Mesendoderm (in vitro differentiated cells): ENCODE measurements at regions not wholly inside any gene's neighbourhood (a gene's known extent, or its start where the extent isn't known, plus 50 kb on each side); places are given as distances from the start of the nearest gene placed in this dataset.

Experiments used
- DNase-seq: peaks from one replicate; pipeline ENCODE4 v3.0.0; 2013
- H2AK5ac ChIP-seq: 2 replicates; pipeline ENCODE4 v1.6.1; 2013; ENCODE audit warnings: low read length, inconsistent platforms
- H2BK120ac ChIP-seq: 2 replicates; pipeline ENCODE4 v1.6.1; 2013; ENCODE audit warnings: low read depth, mild to moderate bottlenecking, low read length, moderate library complexity, mixed read lengths
- H2BK15ac ChIP-seq: replicated peaks from 2 replicates; pipeline ENCODE4 v1.6.1; 2013; ENCODE audit warnings: low read depth, mild to moderate bottlenecking, moderate library complexity
- H2BK5ac ChIP-seq: 2 replicates; pipeline ENCODE4 v1.6.1; 2013; ENCODE audit warnings: low read length, inconsistent platforms
- H3K18ac ChIP-seq: 2 replicates; pipeline ENCODE4 v1.6.1; 2013; ENCODE audit warnings: mild to moderate bottlenecking, low read length, mixed read lengths
- H3K23ac ChIP-seq: one replicate; pipeline ENCODE4 v1.6.1; 2013; ENCODE audit warnings: low read length
- H3K27ac ChIP-seq: 2 replicates; pipeline ENCODE4 v1.5.1; 2013; ENCODE audit warnings: low read depth, mild to moderate bottlenecking, inconsistent platforms, low read length, moderate library complexity
- H3K27me3 ChIP-seq: 2 replicates; pipeline ENCODE4 v1.6.1; 2013; ENCODE audit warnings: low read length, control low read depth, mild to moderate bottlenecking, inconsistent platforms; ENCODE audit not compliant: insufficient read depth, poor library complexity
- H3K36me3 ChIP-seq: 2 replicates; pipeline ENCODE4 v1.6.1; 2013; ENCODE audit warnings: low read length, inconsistent platforms; ENCODE audit not compliant: control insufficient read depth, insufficient read depth
- H3K4ac ChIP-seq: one replicate; pipeline ENCODE4 v1.6.1; 2013; ENCODE audit warnings: low read depth, mild to moderate bottlenecking, low read length, moderate library complexity
- H3K4me1 ChIP-seq: 2 replicates; pipeline ENCODE4 v1.6.1; 2013; ENCODE audit warnings: low read depth, low read length, inconsistent platforms; ENCODE audit not compliant: control insufficient read depth
- H3K4me2 ChIP-seq: 2 replicates; pipeline ENCODE4 v1.6.1; 2013; ENCODE audit warnings: low read length
- H3K4me3 ChIP-seq: 2 replicates; pipeline ENCODE4 v1.5.1; 2013; ENCODE audit warnings: mild to moderate bottlenecking, low read length
- H3K56ac ChIP-seq: one replicate; pipeline ENCODE4 v1.6.1; 2013; ENCODE audit warnings: low read length
- H3K79me1 ChIP-seq: 2 replicates; pipeline ENCODE4 v1.6.1; 2013; ENCODE audit warnings: low read length, inconsistent platforms
- H3K79me2 ChIP-seq: 2 replicates; pipeline ENCODE4 v1.6.1; 2013; ENCODE audit warnings: mild to moderate bottlenecking, low read length; ENCODE audit not compliant: control insufficient read depth, insufficient read depth
- H3K9ac ChIP-seq: 2 replicates; pipeline ENCODE4 v1.6.1; 2013; ENCODE audit warnings: low read length, inconsistent platforms
- H4K5ac ChIP-seq: one replicate; pipeline ENCODE4 v1.6.1; 2013; ENCODE audit warnings: low read length
- H4K8ac ChIP-seq: one replicate; pipeline ENCODE4 v1.6.1; 2013; ENCODE audit warnings: low read depth, mild to moderate bottlenecking, control low read depth, low read length, moderate library complexity
- WGBS: extraction: QIAGEN DNeasy Blood & Tissue Kit; methylation state at CpG from one replicate; pipeline ENCODE4 v1.1.7; 2013; ENCODE audit warnings: low lambda C conversion rate, missing lambda C conversion rate; ENCODE audit not compliant: insufficient coverage; ENCODE audit errors: extremely low coverage; 5-methylcytosine and 5-hydroxymethylcytosine counted together

GRCh38 chr17:45700171-45701090, 83.7 kb upstream of the CRHR1 start:
- no peak overlapping the region for H3K18ac ChIP-seq

GRCh38 chr17:45702666-45703266, 81.4 kb upstream of the CRHR1 start:
- H3K23ac ChIP-seq = no peak overlapping the region
- peak; percentile 52 for DNase-seq
- no CpG with 5 or more reads among the region's 1 CpG for WGBS

More at GRCh38 chr17:45700171-45701090, 83.7 kb upstream of the CRHR1 start:
- no peaks in the 10 kb centered on the region for H3K4me1 ChIP-seq
- no peak overlapping the region for H3K56ac ChIP-seq
- no peak overlapping the region for H2BK15ac ChIP-seq
- no peak overlapping the region for H2AK5ac ChIP-seq
- no peak overlapping the region for H3K4ac ChIP-seq
- no peaks in the 10 kb centered on the region for H3K27me3 ChIP-seq
- no peak overlapping the region for H3K9ac ChIP-seq
- no CpG with 5 or more reads among the region's 7 CpGs for WGBS
- H3K4me3 ChIP-seq = no peak overlapping the region
- H2BK120ac ChIP-seq = no peak overlapping the region
- H3K4me2 ChIP-seq = no peak overlapping the region
- no peak for DNase-seq
- H2BK5ac ChIP-seq = no peak overlapping the region
- no peak overlapping the region for H4K8ac ChIP-seq
- H4K5ac ChIP-seq = no peak overlapping the region
- no peaks in the 10 kb centered on the region for H3K79me1 ChIP-seq
- no peaks in the 10 kb centered on the region for H3K79me2 ChIP-seq
- no peaks in the 10 kb centered on the region for H3K36me3 ChIP-seq
- H3K23ac ChIP-seq = no peak overlapping the region
- H3K27ac ChIP-seq = no peak overlapping the region

GRCh38 chr17:45703348-45703747, 80.8 kb upstream of the CRHR1 start:
- no peak overlapping the region for H3K4me3 ChIP-seq
- H3K18ac ChIP-seq = no peak overlapping the region
- H3K4me1 ChIP-seq = no peaks in the 10 kb centered on the region
- no peak overlapping the region for H2BK120ac ChIP-seq
- H3K79me1 ChIP-seq = no peaks in the 10 kb centered on the region
- no peak overlapping the region for H4K8ac ChIP-seq
- H3K9ac ChIP-seq = no peak overlapping the region
- no peak overlapping the region for H3K56ac ChIP-seq
- H3K27me3 ChIP-seq = no peaks in the 10 kb centered on the region
- no peak overlapping the region for H3K4ac ChIP-seq
- WGBS = no CpG with 5 or more reads among the region's 5 CpGs
- H3K79me2 ChIP-seq = no peaks in the 10 kb centered on the region
- H3K36me3 ChIP-seq = no peaks in the 10 kb centered on the region
- no peak overlapping the region for H2BK15ac ChIP-seq
- DNase-seq = no peak
- H3K27ac ChIP-seq = no peak overlapping the region
- H3K23ac ChIP-seq = no peak overlapping the region
- H2AK5ac ChIP-seq = no peak overlapping the region
- H2BK5ac ChIP-seq = no peak overlapping the region
- H3K4me2 ChIP-seq = no peak overlapping the region
- no peak overlapping the region for H4K5ac ChIP-seq

More at GRCh38 chr17:45702666-45703266, 81.4 kb upstream of the CRHR1 start:
- no peak overlapping the region for H2BK15ac ChIP-seq
- H3K27me3 ChIP-seq = no peaks in the 10 kb centered on the region
- H3K18ac ChIP-seq = no peak overlapping the region
- no peak overlapping the region for H2BK5ac ChIP-seq
- H3K36me3 ChIP-seq = no peaks in the 10 kb centered on the region
- no peaks in the 10 kb centered on the region for H3K79me2 ChIP-seq
- no peak overlapping the region for H2BK120ac ChIP-seq
- H4K5ac ChIP-seq = no peak overlapping the region
- no peak overlapping the region for H4K8ac ChIP-seq
- no peaks in the 10 kb centered on the region for H3K4me1 ChIP-seq
- H3K27ac ChIP-seq = no peak overlapping the region
- H3K4me3 ChIP-seq = no peak overlapping the region
- H2AK5ac ChIP-seq = no peak overlapping the region
- H3K56ac ChIP-seq = no peak overlapping the region
- no peaks in the 10 kb centered on the region for H3K79me1 ChIP-seq
- no peak overlapping the region for H3K4me2 ChIP-seq
- no peak overlapping the region for H3K4ac ChIP-seq
- H3K9ac ChIP-seq = no peak overlapping the region

- Histone ChIP-seq H2BK120ac (no peak overlapping the region), H3K79me1 (no peaks in the 10 kb centered on the region)
- no CpG with 5 or more reads among the region's 1 CpG for WGBS
Observed at GRCh38 chr17:45703806-45704205, 80.3 kb upstream of the CRHR1 start.

GRCh38 chr17:45704251-45704650, 79.9 kb upstream of the CRHR1 start:
- Histone ChIP-seq H2BK5ac (no peak overlapping the region), H2BK15ac (no peak overlapping the region), H3K4me3 (no peak overlapping the region), H3K79me2 (no peaks in the 10 kb centered on the region), H3K4me1 (no peaks in the 10 kb centered on the region), H3K27ac (no peak overlapping the region), H3K36me3 (no peaks in the 10 kb centered on the region), H3K23ac (no peak overlapping the region), H2AK5ac (no peak overlapping the region), H3K79me1 (no peaks in the 10 kb centered on the region), H3K4me2 (no peak overlapping the region), H4K5ac (no peak overlapping the region), H3K4ac (no peak overlapping the region), H2BK120ac (no peak overlapping the region), H3K56ac (no peak overlapping the region), H3K27me3 (no peaks in the 10 kb centered on the region), H3K18ac (no peak overlapping the region), H3K9ac (no peak overlapping the region), H4K8ac (no peak overlapping the region)
- WGBS = no CpG with 5 or more reads among the region's 2 CpGs
- DNase-seq = no peak

More at GRCh38 chr17:45703806-45704205, 80.3 kb upstream of the CRHR1 start:
- no peak for DNase-seq
- Histone ChIP-seq H3K4me1 (no peaks in the 10 kb centered on the region), H3K23ac (no peak overlapping the region), H4K5ac (no peak overlapping the region), H3K4ac (no peak overlapping the region), H3K4me3 (no peak overlapping the region), H3K27ac (no peak overlapping the region), H3K56ac (no peak overlapping the region), H3K36me3 (no peaks in the 10 kb centered on the region), H3K18ac (no peak overlapping the region), H3K4me2 (no peak overlapping the region), H4K8ac (no peak overlapping the region), H3K79me2 (no peaks in the 10 kb centered on the region), H2BK15ac (no peak overlapping the region), H3K27me3 (no peaks in the 10 kb centered on the region), H2BK5ac (no peak overlapping the region), H3K9ac (no peak overlapping the region), H2AK5ac (no peak overlapping the region)
